ENCODE measurements at regions not wholly inside any gene's neighbourhood (a gene's known extent, or its start where the extent isn't known, plus 50 kb on each side); places are given as distances from the start of the nearest gene placed in this dataset.

GRCh38 chr2:200044453-200044852 lies 89.1 kb downstream of the MAIP1 start:
- TF ChIP-seq, protein P1, sequence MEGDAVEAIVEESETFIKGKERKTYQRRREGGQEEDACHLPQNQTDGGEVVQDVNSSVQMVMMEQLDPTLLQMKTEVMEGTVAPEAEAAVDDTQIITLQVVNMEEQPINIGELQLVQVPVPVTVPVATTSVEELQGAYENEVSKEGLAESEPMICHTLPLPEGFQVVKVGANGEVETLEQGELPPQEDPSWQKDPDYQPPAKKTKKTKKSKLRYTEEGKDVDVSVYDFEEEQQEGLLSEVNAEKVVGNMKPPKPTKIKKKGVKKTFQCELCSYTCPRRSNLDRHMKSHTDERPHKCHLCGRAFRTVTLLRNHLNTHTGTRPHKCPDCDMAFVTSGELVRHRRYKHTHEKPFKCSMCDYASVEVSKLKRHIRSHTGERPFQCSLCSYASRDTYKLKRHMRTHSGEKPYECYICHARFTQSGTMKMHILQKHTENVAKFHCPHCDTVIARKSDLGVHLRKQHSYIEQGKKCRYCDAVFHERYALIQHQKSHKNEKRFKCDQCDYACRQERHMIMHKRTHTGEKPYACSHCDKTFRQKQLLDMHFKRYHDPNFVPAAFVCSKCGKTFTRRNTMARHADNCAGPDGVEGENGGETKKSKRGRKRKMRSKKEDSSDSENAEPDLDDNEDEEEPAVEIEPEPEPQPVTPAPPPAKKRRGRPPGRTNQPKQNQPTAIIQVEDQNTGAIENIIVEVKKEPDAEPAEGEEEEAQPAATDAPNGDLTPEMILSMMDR (IDR thresholded peaks at IDR 0.05), result no peak
- no peak for TF ChIP-seq EZH2 (IDR thresholded peaks at IDR 0.05; ENCODE audit: borderline replicate concordance, insufficient read depth, low read depth, low read length, poor library complexity, severe bottlenecking)

All from B cell (primary cell).